ENCODE measurements at regions not wholly inside any gene's neighbourhood (a gene's known extent, or its start where the extent isn't known, plus 50 kb on each side); places are given as distances from the start of the nearest gene placed in this dataset.

DNA sequence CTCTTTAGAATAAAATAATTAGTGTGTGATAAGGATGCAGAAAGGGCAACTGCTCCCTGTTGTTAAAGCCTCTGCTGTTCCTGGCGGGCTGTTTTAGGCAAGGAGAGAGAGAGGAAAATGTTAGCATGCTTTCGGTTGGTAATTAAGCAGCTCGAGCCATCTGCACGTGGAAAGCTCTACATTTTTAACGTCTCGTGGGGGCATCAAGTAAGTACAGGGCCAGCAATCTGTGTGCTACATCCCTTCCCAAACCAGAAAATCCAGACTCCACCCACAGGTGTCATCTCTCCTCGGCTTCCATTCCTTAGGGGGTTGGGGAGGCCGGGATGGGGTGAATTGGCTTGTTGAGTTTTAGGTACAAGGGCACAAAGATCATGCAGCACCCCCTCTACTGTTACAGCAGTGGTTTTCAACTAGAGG is 62.4 kb upstream of the MARCHF10 start:
- TF ChIP-seq, protein P1, sequence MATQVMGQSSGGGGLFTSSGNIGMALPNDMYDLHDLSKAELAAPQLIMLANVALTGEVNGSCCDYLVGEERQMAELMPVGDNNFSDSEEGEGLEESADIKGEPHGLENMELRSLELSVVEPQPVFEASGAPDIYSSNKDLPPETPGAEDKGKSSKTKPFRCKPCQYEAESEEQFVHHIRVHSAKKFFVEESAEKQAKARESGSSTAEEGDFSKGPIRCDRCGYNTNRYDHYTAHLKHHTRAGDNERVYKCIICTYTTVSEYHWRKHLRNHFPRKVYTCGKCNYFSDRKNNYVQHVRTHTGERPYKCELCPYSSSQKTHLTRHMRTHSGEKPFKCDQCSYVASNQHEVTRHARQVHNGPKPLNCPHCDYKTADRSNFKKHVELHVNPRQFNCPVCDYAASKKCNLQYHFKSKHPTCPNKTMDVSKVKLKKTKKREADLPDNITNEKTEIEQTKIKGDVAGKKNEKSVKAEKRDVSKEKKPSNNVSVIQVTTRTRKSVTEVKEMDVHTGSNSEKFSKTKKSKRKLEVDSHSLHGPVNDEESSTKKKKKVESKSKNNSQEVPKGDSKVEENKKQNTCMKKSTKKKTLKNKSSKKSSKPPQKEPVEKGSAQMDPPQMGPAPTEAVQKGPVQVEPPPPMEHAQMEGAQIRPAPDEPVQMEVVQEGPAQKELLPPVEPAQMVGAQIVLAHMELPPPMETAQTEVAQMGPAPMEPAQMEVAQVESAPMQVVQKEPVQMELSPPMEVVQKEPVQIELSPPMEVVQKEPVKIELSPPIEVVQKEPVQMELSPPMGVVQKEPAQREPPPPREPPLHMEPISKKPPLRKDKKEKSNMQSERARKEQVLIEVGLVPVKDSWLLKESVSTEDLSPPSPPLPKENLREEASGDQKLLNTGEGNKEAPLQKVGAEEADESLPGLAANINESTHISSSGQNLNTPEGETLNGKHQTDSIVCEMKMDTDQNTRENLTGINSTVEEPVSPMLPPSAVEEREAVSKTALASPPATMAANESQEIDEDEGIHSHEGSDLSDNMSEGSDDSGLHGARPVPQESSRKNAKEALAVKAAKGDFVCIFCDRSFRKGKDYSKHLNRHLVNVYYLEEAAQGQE (IDR thresholded peaks at IDR 0.05; ENCODE audit: insufficient read depth in 1 of 2, low read depth in 2 of 2, low read length in 2 of 2), result no peak
- TF ChIP-seq FOXP2 (optimal IDR thresholded peaks at IDR 0.05; ENCODE audit: borderline replicate concordance, extremely low read depth, extremely low read length, insufficient read depth) (no peak), TAF1 (IDR thresholded peaks at IDR 0.05; ENCODE audit: borderline replicate concordance, insufficient read depth, low read length) (no peak), SIN3A (IDR thresholded peaks at IDR 0.05; ENCODE audit: borderline replicate concordance, insufficient read depth, low read length) (no peak), POLR2AphosphoS5 (IDR thresholded peaks at IDR 0.05; ENCODE audit: low read depth, low read length) (no peak)

DNA sequence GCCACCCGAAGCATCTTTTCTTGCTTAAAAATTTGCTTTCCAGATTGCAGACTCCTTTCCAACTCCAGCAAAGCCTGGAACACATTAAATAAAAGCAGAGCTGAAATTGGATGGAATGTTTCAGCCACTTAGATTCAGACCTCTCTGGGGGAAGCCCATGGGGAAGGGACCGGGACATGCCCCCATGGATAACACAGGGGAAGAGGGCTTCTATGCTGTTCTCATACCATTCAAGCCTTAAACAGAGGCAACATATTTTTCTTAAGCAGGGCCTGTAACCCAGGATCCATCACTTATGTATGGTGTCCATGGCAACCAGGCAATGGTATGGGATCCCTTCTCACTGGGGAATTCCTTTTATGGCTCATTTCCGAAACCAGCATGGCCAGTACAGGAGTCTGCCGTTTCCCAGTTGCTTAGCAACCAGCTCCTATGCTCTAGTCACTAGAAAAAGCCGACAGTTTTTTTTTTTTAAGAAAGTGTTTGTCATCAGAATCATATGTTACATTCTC is 62.0 kb upstream of the MARCHF10 start:
- TF ChIP-seq TAF1 (IDR thresholded peaks at IDR 0.05; ENCODE audit: borderline replicate concordance, insufficient read depth, low read length), result no peak
- no peak for TF ChIP-seq SIN3A (IDR thresholded peaks at IDR 0.05; ENCODE audit: borderline replicate concordance, insufficient read depth, low read length)
- TF ChIP-seq POLR2AphosphoS5 (IDR thresholded peaks at IDR 0.05; ENCODE audit: low read depth, low read length), result no peak
- TF ChIP-seq, protein P1 (IDR thresholded peaks at IDR 0.05; ENCODE audit: insufficient read depth in 1 of 2, low read depth in 2 of 2, low read length in 2 of 2), result no peak
- no peak for TF ChIP-seq FOXP2 (optimal IDR thresholded peaks at IDR 0.05; ENCODE audit: borderline replicate concordance, extremely low read depth, extremely low read length, insufficient read depth)

DNA sequence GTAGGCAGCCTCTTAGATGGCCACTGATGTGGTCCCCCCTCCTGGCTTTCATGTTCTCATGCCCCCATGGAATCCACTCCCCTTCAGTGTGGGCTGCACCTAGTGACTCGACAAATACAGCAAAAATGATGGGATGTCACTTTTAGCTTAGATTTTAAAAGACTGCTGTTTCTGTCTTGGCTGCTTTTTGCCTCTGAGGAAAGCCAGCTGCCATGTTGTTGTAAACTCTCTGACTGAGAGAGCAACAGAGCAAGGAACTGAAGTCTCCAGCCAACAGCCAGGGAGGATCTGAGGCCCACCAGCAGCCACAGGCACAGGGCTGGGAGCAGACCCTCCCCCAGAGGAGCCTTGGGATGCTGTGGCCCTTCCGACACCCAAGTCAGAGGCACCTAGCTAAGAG is 60.6 kb upstream of the MARCHF10 start:
- no peak for TF ChIP-seq SIN3A (IDR thresholded peaks at IDR 0.05; ENCODE audit: borderline replicate concordance, insufficient read depth, low read length)
- no peak for TF ChIP-seq FOXP2 (optimal IDR thresholded peaks at IDR 0.05; ENCODE audit: borderline replicate concordance, extremely low read depth, extremely low read length, insufficient read depth)
- no peak for TF ChIP-seq POLR2AphosphoS5 (IDR thresholded peaks at IDR 0.05; ENCODE audit: low read depth, low read length)
- TF ChIP-seq TAF1 (IDR thresholded peaks at IDR 0.05; ENCODE audit: borderline replicate concordance, insufficient read depth, low read length), result no peak
- TF ChIP-seq, protein P1 (IDR thresholded peaks at IDR 0.05; ENCODE audit: insufficient read depth in 1 of 2, low read depth in 2 of 2, low read length in 2 of 2), result no peak

DNA sequence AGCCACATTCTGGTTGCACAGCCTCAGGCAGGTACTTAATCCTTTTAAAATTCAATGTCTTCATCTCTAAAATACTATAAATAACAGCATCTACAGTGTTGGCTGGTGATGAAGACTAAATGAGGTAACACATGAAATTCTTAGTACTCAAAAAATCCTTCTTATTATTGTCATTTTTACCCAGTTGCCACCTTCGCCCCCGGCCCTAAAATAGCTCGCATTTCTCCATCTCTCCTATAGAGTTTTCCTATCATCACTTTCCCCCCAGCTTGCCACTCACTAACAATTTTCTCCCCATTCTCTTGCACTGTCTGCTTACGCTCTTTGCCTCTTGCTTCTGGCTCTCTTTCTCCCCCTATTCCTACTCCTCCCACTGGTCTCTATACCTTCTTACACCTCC is 59.9 kb upstream of the MARCHF10 start:
- TF ChIP-seq FOXP2 (optimal IDR thresholded peaks at IDR 0.05; ENCODE audit: borderline replicate concordance, extremely low read depth, extremely low read length, insufficient read depth) (no peak), POLR2AphosphoS5 (IDR thresholded peaks at IDR 0.05; ENCODE audit: low read depth, low read length) (no peak), SIN3A (IDR thresholded peaks at IDR 0.05; ENCODE audit: borderline replicate concordance, insufficient read depth, low read length) (no peak), TAF1 (IDR thresholded peaks at IDR 0.05; ENCODE audit: borderline replicate concordance, insufficient read depth, low read length) (no peak)
- TF ChIP-seq, protein P1 (IDR thresholded peaks at IDR 0.05; ENCODE audit: insufficient read depth in 1 of 2, low read depth in 2 of 2, low read length in 2 of 2), result no peak

DNA sequence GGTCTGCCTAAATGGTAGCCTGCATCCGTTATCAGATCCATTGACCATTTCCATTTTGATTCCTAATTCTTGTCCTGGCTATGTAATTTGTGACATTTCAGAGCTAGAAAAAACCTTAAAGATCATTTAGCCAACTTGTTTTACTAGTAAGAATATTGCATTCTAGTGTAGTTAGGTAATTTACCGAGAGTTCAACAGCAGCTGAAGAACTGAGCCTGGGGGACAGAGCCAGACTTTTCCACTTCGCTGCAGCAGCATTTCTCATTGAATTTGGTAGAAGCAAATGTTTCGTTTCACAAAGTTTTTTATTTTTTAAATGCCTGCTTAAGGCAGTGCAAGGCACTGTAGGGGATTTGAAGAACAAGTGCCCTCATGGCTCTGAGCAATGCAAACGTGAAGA is 59.2 kb upstream of the MARCHF10 start:
- TF ChIP-seq, protein P1 (IDR thresholded peaks at IDR 0.05; ENCODE audit: insufficient read depth in 1 of 2, low read depth in 2 of 2, low read length in 2 of 2), result no peak
- TF ChIP-seq POLR2AphosphoS5 (IDR thresholded peaks at IDR 0.05; ENCODE audit: low read depth, low read length) (no peak), TAF1 (IDR thresholded peaks at IDR 0.05; ENCODE audit: borderline replicate concordance, insufficient read depth, low read length) (no peak), FOXP2 (optimal IDR thresholded peaks at IDR 0.05; ENCODE audit: borderline replicate concordance, extremely low read depth, extremely low read length, insufficient read depth) (no peak), SIN3A (IDR thresholded peaks at IDR 0.05; ENCODE audit: borderline replicate concordance, insufficient read depth, low read length) (no peak)

Data from PFSK-1 (cell line).